Left cardiac atrium (tissue), 4 donors: ENCODE measurements at regions not wholly inside any gene's neighbourhood (a gene's known extent, or its start where the extent isn't known, plus 50 kb on each side); places are given as distances from the start of the nearest gene placed in this dataset.

Experiments used
- ATAC-seq, 2 donors: fragments of 200-7000 bp; cut with Tn5 transposase; one replicate each; pipeline ENCODE4 v1.9.1; 2020; ENCODE audit warnings: mild to moderate bottlenecking in 2 of 2, moderate library complexity in 2 of 2
- DNase-seq: peaks from one replicate; pipeline ENCODE4 v3.0.0-alpha.2; 2020
- intact Hi-C, 2 donors: fragments of 100-400 bp; cut with DNase I; formaldehyde crosslinking; loops; one replicate each; pipeline versions ENCODE4 v1.14.1 to v1.15.1; 2022 to 2023
- donor health status: DM: no; HTN: yes; CAD: no.
- donor health status: DM: no; HTN: yes; CAD: no; lungs with severe emphysema.
- donor health status: DM: yes; HTN: yes; CAD: no.
- donor health status: Dilated cardiomyopathy.

- intact Hi-C loops = no loop called here
- DNase-seq (peak; percentile 81), ATAC-seq (peak; percentile 82 to 98)
Observed at GRCh38 chr5:116652196-116652729, 77.6 kb upstream of the SEMA6A start.

GRCh38 chr5:116651653-116652052 is 77.0 kb upstream of the SEMA6A start:
- intact Hi-C loops = no loop called here
- DNase-seq (no peak), ATAC-seq (no peak)

GRCh38 chr5:116650964-116651363 is 76.3 kb upstream of the SEMA6A start:
- no peak for ATAC-seq
- intact Hi-C loops = no loop called here
- DNase-seq = no peak

- intact Hi-C loops = no loop called here
- ATAC-seq = no peak
- no peak for DNase-seq
Observed at GRCh38 chr5:116650544-116650943, 75.9 kb upstream of the SEMA6A start.

GRCh38 chr5:116646611-116647289 is 72.1 kb upstream of the SEMA6A start:
- DNase-seq (no peak), ATAC-seq (no peak)
- intact Hi-C loops = no loop called here

- DNase-seq = no peak
- intact Hi-C loops = no loop called here
- ATAC-seq = no peak
Observed at GRCh38 chr5:116645627-116646026, 71.0 kb upstream of the SEMA6A start.

GRCh38 chr5:116640236-116640635 is 65.6 kb upstream of the SEMA6A start:
- DNase-seq (no peak), ATAC-seq (no peak)
- intact Hi-C loops = no loop called here

GRCh38 chr5:116637149-116637740 is 62.6 kb upstream of the SEMA6A start:
- DNase-seq = no peak
- intact Hi-C loops = no loop called here
- no peak for ATAC-seq

- intact Hi-C loops = no loop called here
- ATAC-seq (no peak), DNase-seq (no peak)
Observed at GRCh38 chr5:116632890-116633289, 58.3 kb upstream of the SEMA6A start.

GRCh38 chr5:116631147-116631546 is 56.5 kb upstream of the SEMA6A start:
- intact Hi-C loops = no loop called here
- DNase-seq (no peak), ATAC-seq (no peak)

- ATAC-seq (no peak), DNase-seq (no peak)
- intact Hi-C loops = no loop called here
Observed at GRCh38 chr5:116629168-116629567, 54.5 kb upstream of the SEMA6A start.

- ATAC-seq = peak in 1 of 2 donors; percentile 22
- intact Hi-C loops = no loop called here
- DNase-seq = no peak
Observed at GRCh38 chr5:116626945-116627679, 52.5 kb upstream of the SEMA6A start.

- intact Hi-C loops = no loop called here
- peak; percentile 69 for DNase-seq
- ATAC-seq = peak; percentile 92 to 93
Observed at GRCh38 chr5:116626272-116626723, 51.7 kb upstream of the SEMA6A start.
